ENCODE measurements at regions not wholly inside any gene's neighbourhood (a gene's known extent, or its start where the extent isn't known, plus 50 kb on each side); places are given as distances from the start of the nearest gene placed in this dataset.

GRCh38 chr5:164266571-164266970 is 761.2 kb downstream of the MAT2B start:
- Histone ChIP-seq H3K9me3 (ENCODE audit: control insufficient read depth in 1 of 2, low read length in 2 of 2) (no peaks in the 10 kb centered on the region), H3K27me3 (ENCODE audit: insufficient read depth, low read length) (no peaks in the 10 kb centered on the region), H3K4me3 (ENCODE audit: low read length in 2 of 2) (no peak overlapping the region), H3K36me3 (ENCODE audit: insufficient read depth, low read length) (no peaks in the 10 kb centered on the region), H3K4me1 (ENCODE audit: insufficient read depth, low read length) (no peaks in the 10 kb centered on the region), H3K27ac (ENCODE audit: low read depth, low read length) (no peak overlapping the region)
- no peak overlapping the region for H3K27ac Mint-ChIP-seq
- no peaks in the 10 kb centered on the region for H3K27me3 Mint-ChIP-seq
- H3K9me3 Mint-ChIP-seq: peaks cover 0 to 5% (median 2%) of the 10 kb centered on the region in 8 donors
- no peak overlapping the region for H3K4me3 Mint-ChIP-seq
- ChIA-PET CTCF (ENCODE audit: partially characterized antibody) (no interaction called here), POLR2A (ENCODE audit: partially characterized antibody) (no interaction called here)
- intact Hi-C loops (cut with micrococcal nuclease): no loop called here
- no peaks in the 10 kb centered on the region for H3K36me3 Mint-ChIP-seq
- no peaks in the 10 kb centered on the region for H3K4me1 Mint-ChIP-seq
- DNase-seq: no peak

GRCh38 chr5:164277720-164278119 is 772.3 kb downstream of the MAT2B start:
- no peaks in the 10 kb centered on the region for H3K36me3 ChIP-seq (ENCODE audit: insufficient read depth, low read length)
- DNase-seq: no peak
- no peak overlapping the region for H3K27ac Mint-ChIP-seq
- ChIA-PET POLR2A (ENCODE audit: partially characterized antibody) (no interaction called here), CTCF (ENCODE audit: partially characterized antibody) (no interaction called here)
- H3K36me3 Mint-ChIP-seq: no peaks in the 10 kb centered on the region
- H3K27me3 ChIP-seq (ENCODE audit: insufficient read depth, low read length): no peaks in the 10 kb centered on the region
- no peaks in the 10 kb centered on the region for H3K9me3 ChIP-seq (ENCODE audit: control insufficient read depth in 1 of 2, low read length in 2 of 2)
- no peaks in the 10 kb centered on the region for H3K4me1 Mint-ChIP-seq
- no peaks in the 10 kb centered on the region for H3K4me1 ChIP-seq (ENCODE audit: insufficient read depth, low read length)
- no peaks in the 10 kb centered on the region for H3K27me3 Mint-ChIP-seq
- H3K9me3 Mint-ChIP-seq: peaks cover 0 to 12% (median 5%) of the 10 kb centered on the region in 8 donors
- intact Hi-C loops (cut with micrococcal nuclease): no loop called here
- H3K4me3 Mint-ChIP-seq: no peak overlapping the region
- H3K27ac ChIP-seq (ENCODE audit: low read depth, low read length): no peak overlapping the region
- no peak overlapping the region for H3K4me3 ChIP-seq (ENCODE audit: low read length in 2 of 2)

GRCh38 chr5:164289526-164289925 is 784.1 kb downstream of the MAT2B start:
- Mint-ChIP-seq H3K27me3 (no peaks in the 10 kb centered on the region), H3K4me1 (no peaks in the 10 kb centered on the region), H3K36me3 (no peaks in the 10 kb centered on the region), H3K4me3 (no peak overlapping the region), H3K9me3 (peaks cover 0 to 26% (median 11%) of the 10 kb centered on the region in 8 donors), H3K27ac (no peak overlapping the region)
- Histone ChIP-seq H3K27ac (ENCODE audit: low read depth, low read length) (no peak overlapping the region), H3K4me3 (ENCODE audit: low read length in 2 of 2) (no peak overlapping the region), H3K36me3 (ENCODE audit: insufficient read depth, low read length) (no peaks in the 10 kb centered on the region), H3K27me3 (ENCODE audit: insufficient read depth, low read length) (no peaks in the 10 kb centered on the region), H3K9me3 (ENCODE audit: control insufficient read depth in 1 of 2, low read length in 2 of 2) (no peaks in the 10 kb centered on the region), H3K4me1 (ENCODE audit: insufficient read depth, low read length) (no peaks in the 10 kb centered on the region)
- ChIA-PET POLR2A (ENCODE audit: partially characterized antibody) (no interaction called here), CTCF (ENCODE audit: partially characterized antibody) (no interaction called here)
- no peak for DNase-seq
- intact Hi-C loops (cut with micrococcal nuclease): no loop called here

- Mint-ChIP-seq H3K27ac (no peak overlapping the region), H3K4me3 (no peak overlapping the region), H3K27me3 (no peaks in the 10 kb centered on the region), H3K4me1 (no peaks in the 10 kb centered on the region), H3K9me3 (peaks cover 0 to 11% (median 4%) of the 10 kb centered on the region in 8 donors), H3K36me3 (no peaks in the 10 kb centered on the region)
- DNase-seq: no peak
- Histone ChIP-seq H3K36me3 (ENCODE audit: insufficient read depth, low read length) (no peaks in the 10 kb centered on the region), H3K4me3 (ENCODE audit: low read length in 2 of 2) (no peak overlapping the region), H3K9me3 (ENCODE audit: control insufficient read depth in 1 of 2, low read length in 2 of 2) (no peaks in the 10 kb centered on the region), H3K27ac (ENCODE audit: low read depth, low read length) (no peak overlapping the region), H3K27me3 (ENCODE audit: insufficient read depth, low read length) (no peaks in the 10 kb centered on the region), H3K4me1 (ENCODE audit: insufficient read depth, low read length) (no peaks in the 10 kb centered on the region)
- intact Hi-C loops (cut with micrococcal nuclease): no loop called here
- ChIA-PET POLR2A (ENCODE audit: partially characterized antibody) (no interaction called here), CTCF (ENCODE audit: partially characterized antibody) (no interaction called here)
These were observed 791.2 kb downstream of the MAT2B start for GRCh38 chr5:164296603-164297080.

- Mint-ChIP-seq H3K27ac (no peak overlapping the region), H3K4me3 (no peak overlapping the region), H3K36me3 (no peaks in the 10 kb centered on the region), H3K4me1 (no peaks in the 10 kb centered on the region), H3K9me3 (peaks cover 2 to 11% (median 4%) of the 10 kb centered on the region in 8 donors), H3K27me3 (no peaks in the 10 kb centered on the region)
- Histone ChIP-seq H3K27ac (ENCODE audit: low read depth, low read length) (no peak overlapping the region), H3K9me3 (ENCODE audit: control insufficient read depth in 1 of 2, low read length in 2 of 2) (no peaks in the 10 kb centered on the region), H3K4me3 (ENCODE audit: low read length in 2 of 2) (no peak overlapping the region), H3K27me3 (ENCODE audit: insufficient read depth, low read length) (no peaks in the 10 kb centered on the region), H3K36me3 (ENCODE audit: insufficient read depth, low read length) (no peaks in the 10 kb centered on the region), H3K4me1 (ENCODE audit: insufficient read depth, low read length) (no peaks in the 10 kb centered on the region)
- ChIA-PET CTCF (ENCODE audit: partially characterized antibody) (no interaction called here), POLR2A (ENCODE audit: partially characterized antibody) (no interaction called here)
- no peak for DNase-seq
- intact Hi-C loops (cut with micrococcal nuclease): no loop called here
These were observed 792.7 kb downstream of the MAT2B start for GRCh38 chr5:164298165-164298564.

GRCh38 chr5:164300295-164300694 is 794.9 kb downstream of the MAT2B start:
- no peaks in the 10 kb centered on the region for H3K36me3 ChIP-seq (ENCODE audit: insufficient read depth, low read length)
- no peaks in the 10 kb centered on the region for H3K4me1 Mint-ChIP-seq
- no peaks in the 10 kb centered on the region for H3K4me1 ChIP-seq (ENCODE audit: insufficient read depth, low read length)
- no peaks in the 10 kb centered on the region for H3K27me3 Mint-ChIP-seq
- no peak overlapping the region for H3K4me3 ChIP-seq (ENCODE audit: low read length in 2 of 2)
- ChIA-PET CTCF (ENCODE audit: partially characterized antibody) (no interaction called here), POLR2A (ENCODE audit: partially characterized antibody) (no interaction called here)
- no peaks in the 10 kb centered on the region for H3K9me3 ChIP-seq (ENCODE audit: control insufficient read depth in 1 of 2, low read length in 2 of 2)
- no peaks in the 10 kb centered on the region for H3K27me3 ChIP-seq (ENCODE audit: insufficient read depth, low read length)
- no peaks in the 10 kb centered on the region for H3K36me3 Mint-ChIP-seq
- no peak overlapping the region for H3K27ac ChIP-seq (ENCODE audit: low read depth, low read length)
- no peak for DNase-seq
- intact Hi-C loops (cut with micrococcal nuclease): no loop called here
- H3K27ac Mint-ChIP-seq: no peak overlapping the region
- peaks cover 0 to 2% (median 2%) of the 10 kb centered on the region in 8 donors for H3K9me3 Mint-ChIP-seq
- no peak overlapping the region for H3K4me3 Mint-ChIP-seq

- intact Hi-C loops (cut with micrococcal nuclease): no loop called here
- DNase-seq: no peak
These were observed 795.7 kb downstream of the MAT2B start for GRCh38 chr5:164301136-164301535.

GRCh38 chr5:164301708-164302107 is 796.3 kb downstream of the MAT2B start:
- intact Hi-C loops (cut with micrococcal nuclease): no loop called here
- Mint-ChIP-seq H3K36me3 (no peaks in the 10 kb centered on the region), H3K4me3 (no peak overlapping the region), H3K27me3 (no peaks in the 10 kb centered on the region), H3K27ac (no peak overlapping the region), H3K4me1 (no peaks in the 10 kb centered on the region), H3K9me3 (peaks cover 0 to 5% (median 3%) of the 10 kb centered on the region in 8 donors)
- no peaks in the 10 kb centered on the region for H3K36me3 ChIP-seq (ENCODE audit: insufficient read depth, low read length)
- ChIA-PET POLR2A (ENCODE audit: partially characterized antibody) (no interaction called here), CTCF (ENCODE audit: partially characterized antibody) (no interaction called here)
- no peak overlapping the region for H3K27ac ChIP-seq (ENCODE audit: low read depth, low read length)
- no peak for DNase-seq
- H3K4me3 ChIP-seq (ENCODE audit: low read length in 2 of 2): no peak overlapping the region
- H3K27me3 ChIP-seq (ENCODE audit: insufficient read depth, low read length): no peaks in the 10 kb centered on the region
- no peaks in the 10 kb centered on the region for H3K4me1 ChIP-seq (ENCODE audit: insufficient read depth, low read length)
- H3K9me3 ChIP-seq (ENCODE audit: control insufficient read depth in 1 of 2, low read length in 2 of 2): no peaks in the 10 kb centered on the region

More at GRCh38 chr5:164301136-164301535, 795.7 kb downstream of the MAT2B start:
- Mint-ChIP-seq H3K27me3 (no peaks in the 10 kb centered on the region), H3K4me1 (no peaks in the 10 kb centered on the region), H3K27ac (no peak overlapping the region), H3K36me3 (no peaks in the 10 kb centered on the region), H3K9me3 (peaks cover 0 to 4% (median 1%) of the 10 kb centered on the region in 8 donors), H3K4me3 (no peak overlapping the region)
- Histone ChIP-seq H3K4me3 (ENCODE audit: low read length in 2 of 2) (no peak overlapping the region), H3K27me3 (ENCODE audit: insufficient read depth, low read length) (no peaks in the 10 kb centered on the region), H3K9me3 (ENCODE audit: control insufficient read depth in 1 of 2, low read length in 2 of 2) (no peaks in the 10 kb centered on the region), H3K36me3 (ENCODE audit: insufficient read depth, low read length) (no peaks in the 10 kb centered on the region), H3K27ac (ENCODE audit: low read depth, low read length) (no peak overlapping the region), H3K4me1 (ENCODE audit: insufficient read depth, low read length) (no peaks in the 10 kb centered on the region)
- POLR2A ChIA-PET (ENCODE audit: partially characterized antibody): no interaction called here
- CTCF ChIA-PET (ENCODE audit: partially characterized antibody): no interaction called here

All from CD4-positive, alpha-beta memory T cell (primary cell).